GM23338 (cell line): ENCODE measurements at regions not wholly inside any gene's neighbourhood (a gene's known extent, or its start where the extent isn't known, plus 50 kb on each side); places are given as distances from the start of the nearest gene placed in this dataset.

Experiments used
- ATAC-seq: fragments of 200-7000 bp; cut with Tn5 transposase; 3 replicates; pipeline ENCODE4 v1.9.1; 2020
- DNase-seq: peaks from one replicate; pipeline ENCODE4 v3.0.0-alpha.2; 2015; ENCODE audit warnings: low spot score
- H2AFZ ChIP-seq: fragments of 200-600 bp; sonication (generic); 2 replicates; pipeline ENCODE4 v1.8.0; 2016; ENCODE audit warnings: antibody characterized with exemption, mild to moderate bottlenecking, moderate library complexity
- H3F3A ChIP-seq: fragments of 200-600 bp; sonication (generic); replicated peaks from 2 replicates; pipeline ENCODE4 v1.8.0; 2017; ENCODE audit warnings: antibody characterized with exemption, mixed run types, low read depth
- H3K27ac ChIP-seq: fragments of 200-600 bp; sonication (generic); 2 replicates; pipeline ENCODE4 v1.6.1; 2016; ENCODE audit warnings: low read depth
- H3K27me3 ChIP-seq: fragments of 200-600 bp; sonication (generic); 2 replicates; pipeline ENCODE4 v1.8.0; 2016; ENCODE audit warnings: mild to moderate bottlenecking, mixed run types, moderate library complexity; ENCODE audit not compliant: insufficient read depth
- H3K36me3 ChIP-seq: fragments of 200-600 bp; sonication (generic); 2 replicates; pipeline ENCODE4 v1.8.0; 2016; ENCODE audit warnings: mild to moderate bottlenecking; ENCODE audit not compliant: insufficient read depth
- H3K4me1 ChIP-seq: fragments of 200-600 bp; sonication (generic); 2 replicates; pipeline ENCODE4 v1.8.0; 2016; ENCODE audit warnings: mild to moderate bottlenecking, moderate library complexity; ENCODE audit not compliant: insufficient read depth
- H3K4me2 ChIP-seq: fragments of 200-600 bp; sonication (generic); 2 replicates; pipeline ENCODE4 v1.7.1; 2017; ENCODE audit warnings: mixed run types
- H3K4me3 ChIP-seq: fragments of 200-600 bp; sonication (generic); 2 replicates; pipeline ENCODE4 v1.6.1; 2016; ENCODE audit warnings: mixed run types
- H3K79me2 ChIP-seq: fragments of 200-600 bp; sonication (generic); replicated peaks from 2 replicates; pipeline ENCODE4 v1.8.0; 2017; ENCODE audit warnings: mild to moderate bottlenecking; ENCODE audit not compliant: insufficient read depth
- H3K9me2 ChIP-seq: fragments of 200-600 bp; sonication (generic); 2 replicates; pipeline ENCODE4 v1.8.0; 2017; ENCODE audit not compliant: insufficient read depth
- H4K20me1 ChIP-seq: fragments of 200-600 bp; sonication (generic); replicated peaks from 2 replicates; pipeline ENCODE4 v1.8.0; 2017; ENCODE audit warnings: mild to moderate bottlenecking; ENCODE audit not compliant: insufficient read depth
- H3K27ac Mint-ChIP-seq: 2 replicates; pipeline ENCODE4 v1.8.0; 2020; ENCODE audit warnings: inconsistent platforms, mild to moderate bottlenecking, moderate library complexity, mixed read lengths
- H3K27me3 Mint-ChIP-seq: 3 replicates; pipeline ENCODE4 v1.8.0; 2022; ENCODE audit warnings: low read depth, mild to moderate bottlenecking, moderate library complexity, mixed read lengths, inconsistent platforms; ENCODE audit not compliant: insufficient read depth, poor library complexity
- H3K36me3 Mint-ChIP-seq: 3 replicates; pipeline ENCODE4 v1.8.0; 2021; ENCODE audit warnings: low read depth, mild to moderate bottlenecking, inconsistent platforms, moderate library complexity, mixed read lengths
- H3K4me1 Mint-ChIP-seq: 3 replicates; pipeline ENCODE4 v1.8.0; 2020; ENCODE audit warnings: mild to moderate bottlenecking, inconsistent platforms, mixed read lengths
- H3K4me3 Mint-ChIP-seq: 3 replicates; pipeline ENCODE4 v1.8.0; 2021; ENCODE audit warnings: moderate library complexity, mild to moderate bottlenecking, inconsistent platforms, mixed read lengths
- H3K9me3 Mint-ChIP-seq: 3 replicates; pipeline ENCODE4 v1.8.0; 2020; ENCODE audit warnings: moderate library complexity, mild to moderate bottlenecking, inconsistent platforms, mixed read lengths
- ETS1 ChIP-seq: IDR thresholded peaks from 2 replicates; pipeline ENCODE4 v1.6.1; 2016; ENCODE audit warnings: antibody characterized with exemption
- EZH2 ChIP-seq: fragments of 200-600 bp; sonication (generic); IDR thresholded peaks from one replicate; pipeline ENCODE4 v1.8.0; 2017; ENCODE audit warnings: antibody characterized with exemption, mild to moderate bottlenecking, low read depth; ENCODE audit not compliant: unreplicated experiment
- EZH2phosphoT487 ChIP-seq: fragments of 200-600 bp; sonication (generic); IDR thresholded peaks from one replicate; pipeline ENCODE4 v1.8.1; 2018; ENCODE audit warnings: antibody characterized with exemption; ENCODE audit not compliant: unreplicated experiment
- JUNB ChIP-seq: IDR thresholded peaks from one replicate; pipeline ENCODE4 v1.6.1; 2016; ENCODE audit warnings: antibody characterized with exemption; ENCODE audit not compliant: unreplicated experiment
- NANOG ChIP-seq: IDR thresholded peaks from 2 replicates; pipeline ENCODE4 v1.6.1; 2016; ENCODE audit warnings: antibody characterized with exemption, borderline replicate concordance
- POLR2AphosphoS5 ChIP-seq: IDR thresholded peaks from 2 replicates; pipeline ENCODE4 v1.6.1; 2016; ENCODE audit warnings: antibody characterized with exemption, low read depth
- REST ChIP-seq: IDR thresholded peaks from one replicate; pipeline ENCODE4 v1.6.1; 2018; ENCODE audit warnings: antibody characterized with exemption; ENCODE audit not compliant: unreplicated experiment
- STAT1 ChIP-seq: IDR thresholded peaks from one replicate; pipeline ENCODE4 v1.6.1; 2016; ENCODE audit warnings: antibody characterized with exemption; ENCODE audit not compliant: unreplicated experiment
- ZNF114 ChIP-seq: fragments of 250-450 bp; sonication (Bioruptor Pico); IDR thresholded peaks from 2 replicates; pipeline ENCODE4 v1.5.0; 2020; ENCODE audit warnings: mild to moderate bottlenecking, moderate library complexity
- ZNF331 ChIP-seq: fragments of 250-450 bp; sonication (Bioruptor Pico); IDR thresholded peaks from 2 replicates; pipeline ENCODE4 v1.5.0; 2020; ENCODE audit warnings: low read depth, mild to moderate bottlenecking, moderate library complexity
- ZNF462 ChIP-seq: fragments of 250-450 bp; sonication (Bioruptor Pico); IDR thresholded peaks from 2 replicates; pipeline ENCODE4 v1.5.0; 2020; ENCODE audit warnings: mild to moderate bottlenecking, moderate library complexity

GRCh38 chr18:78865771-78866310, 113.8 kb upstream of the SALL3 start:
- Histone ChIP-seq H2AFZ (no peak overlapping the region), H3K79me2 (no peaks in the 10 kb centered on the region), H3K4me3 (no peak overlapping the region), H3K4me2 (no peak overlapping the region), H3K9me2 (no peaks in the 10 kb centered on the region), H3K36me3 (no peaks in the 10 kb centered on the region), H3K27ac (no peak overlapping the region), H3K27me3 (no peaks in the 10 kb centered on the region), H3K4me1 (no peaks in the 10 kb centered on the region), H4K20me1 (no peaks in the 10 kb centered on the region), H3F3A (no peaks in the 10 kb centered on the region)
- Mint-ChIP-seq H3K27ac (no peak overlapping the region), H3K4me3 (no peak overlapping the region), H3K4me1 (no peaks in the 10 kb centered on the region), H3K9me3 (peaks cover 94% of the 10 kb centered on the region), H3K27me3 (peaks cover 2% of the 10 kb centered on the region), H3K36me3 (peaks cover 25% of the 10 kb centered on the region; the same call in 2 of the 3 replicates)
- DNase-seq (no peak), ATAC-seq (no peak)
- TF ChIP-seq STAT1 (no peak), JUNB (no peak), REST (no peak), POLR2AphosphoS5 (no peak), EZH2 (no peak), ZNF331 (CRISPR knock-in tag) (no peak), ZNF462 (CRISPR knock-in tag) (no peak), NANOG (no peak), ZNF114 (CRISPR knock-in tag) (no peak), EZH2phosphoT487 (no peak), ETS1 (no peak)
